GM12873 (cell line): ENCODE measurements at regions not wholly inside any gene's neighbourhood (a gene's known extent, or its start where the extent isn't known, plus 50 kb on each side); places are given as distances from the start of the nearest gene placed in this dataset.

Experiments
- TF ChIP-seq, protein P1 (sequence below): IDR thresholded peaks from 2 replicates; pipeline ENCODE4 v1.5.1; 2012; ENCODE audit warnings: low read depth, mild to moderate bottlenecking, moderate library complexity, low read length, control low read depth; ENCODE audit not compliant: insufficient read depth; ENCODE audit errors: missing control alignments

DNA sequence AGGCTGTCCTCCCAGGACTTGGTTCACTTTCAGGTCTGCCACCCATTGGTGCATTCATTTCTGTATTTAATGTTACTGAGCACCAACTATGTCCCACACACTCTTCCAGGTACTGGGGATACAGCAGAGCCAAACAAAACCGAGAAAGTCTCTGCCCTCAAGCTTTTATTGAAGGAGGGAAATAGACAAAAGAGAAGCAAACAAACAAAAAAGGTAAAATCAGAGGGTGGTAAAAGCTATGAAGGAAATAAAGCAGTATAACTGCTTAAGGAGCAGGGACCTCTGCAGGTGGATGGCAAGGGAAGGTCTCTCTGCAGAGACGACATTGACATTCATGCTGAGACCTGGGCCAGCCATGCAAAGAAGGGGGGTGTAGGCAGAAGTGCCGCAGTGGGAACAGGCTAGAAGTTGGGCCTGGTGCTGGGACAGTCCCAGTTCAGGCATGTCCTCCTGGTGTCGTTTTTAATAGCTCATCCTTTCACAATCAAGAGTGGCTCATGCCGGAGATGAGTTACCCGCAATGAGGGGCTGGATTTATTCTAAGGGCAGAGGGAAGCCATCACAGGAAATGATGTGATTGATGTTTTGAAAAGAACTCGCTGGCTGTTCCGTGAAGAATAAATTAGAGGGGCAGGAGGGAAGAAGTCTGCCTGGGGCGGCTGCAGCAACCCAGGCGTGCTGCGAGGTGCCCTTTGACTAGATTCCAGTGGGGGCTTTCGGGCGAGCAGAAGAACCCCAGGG lies 72.8 kb downstream of the IRF2BPL start:
- TF ChIP-seq, protein P1, sequence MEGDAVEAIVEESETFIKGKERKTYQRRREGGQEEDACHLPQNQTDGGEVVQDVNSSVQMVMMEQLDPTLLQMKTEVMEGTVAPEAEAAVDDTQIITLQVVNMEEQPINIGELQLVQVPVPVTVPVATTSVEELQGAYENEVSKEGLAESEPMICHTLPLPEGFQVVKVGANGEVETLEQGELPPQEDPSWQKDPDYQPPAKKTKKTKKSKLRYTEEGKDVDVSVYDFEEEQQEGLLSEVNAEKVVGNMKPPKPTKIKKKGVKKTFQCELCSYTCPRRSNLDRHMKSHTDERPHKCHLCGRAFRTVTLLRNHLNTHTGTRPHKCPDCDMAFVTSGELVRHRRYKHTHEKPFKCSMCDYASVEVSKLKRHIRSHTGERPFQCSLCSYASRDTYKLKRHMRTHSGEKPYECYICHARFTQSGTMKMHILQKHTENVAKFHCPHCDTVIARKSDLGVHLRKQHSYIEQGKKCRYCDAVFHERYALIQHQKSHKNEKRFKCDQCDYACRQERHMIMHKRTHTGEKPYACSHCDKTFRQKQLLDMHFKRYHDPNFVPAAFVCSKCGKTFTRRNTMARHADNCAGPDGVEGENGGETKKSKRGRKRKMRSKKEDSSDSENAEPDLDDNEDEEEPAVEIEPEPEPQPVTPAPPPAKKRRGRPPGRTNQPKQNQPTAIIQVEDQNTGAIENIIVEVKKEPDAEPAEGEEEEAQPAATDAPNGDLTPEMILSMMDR, result no peak

DNA sequence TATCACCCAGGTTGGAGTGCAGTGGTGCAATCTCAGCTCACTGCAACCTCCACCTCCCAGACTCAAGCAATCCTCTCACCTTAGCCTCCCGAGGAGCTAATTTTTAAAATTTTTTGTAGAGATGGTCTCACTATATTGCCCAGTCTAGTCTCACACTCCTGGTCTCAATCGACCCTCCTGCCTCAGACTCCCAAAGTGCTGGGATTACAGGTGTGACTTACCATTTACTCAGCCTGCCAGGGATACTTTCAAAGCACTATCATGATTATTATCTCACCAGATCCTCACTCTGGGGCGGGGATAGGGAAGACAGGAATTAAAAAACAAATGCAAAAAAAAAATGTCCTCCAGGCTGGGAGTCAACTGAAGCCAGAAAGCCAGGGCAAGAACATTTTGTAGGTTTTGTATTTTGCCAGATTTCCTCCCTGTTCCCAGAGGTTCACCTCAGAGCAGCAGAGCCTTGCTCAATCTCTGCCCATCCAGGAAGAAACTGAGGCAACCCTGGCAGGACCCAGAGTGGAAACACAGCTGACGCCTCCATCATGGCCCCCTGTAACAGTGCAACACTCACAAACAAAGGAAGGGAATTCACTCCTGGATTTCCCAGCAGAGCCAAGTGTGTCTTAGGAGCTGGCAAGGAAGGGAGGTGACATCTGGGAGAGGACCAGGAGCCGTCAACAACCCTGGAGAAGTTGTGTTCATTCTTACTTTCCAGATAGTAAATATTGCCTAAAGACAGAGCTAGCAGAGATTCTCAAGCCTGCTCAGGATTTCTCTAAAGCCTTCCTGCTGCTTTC lies 73.9 kb downstream of the IRF2BPL start:
- TF ChIP-seq, protein P1, result no peak

DNA sequence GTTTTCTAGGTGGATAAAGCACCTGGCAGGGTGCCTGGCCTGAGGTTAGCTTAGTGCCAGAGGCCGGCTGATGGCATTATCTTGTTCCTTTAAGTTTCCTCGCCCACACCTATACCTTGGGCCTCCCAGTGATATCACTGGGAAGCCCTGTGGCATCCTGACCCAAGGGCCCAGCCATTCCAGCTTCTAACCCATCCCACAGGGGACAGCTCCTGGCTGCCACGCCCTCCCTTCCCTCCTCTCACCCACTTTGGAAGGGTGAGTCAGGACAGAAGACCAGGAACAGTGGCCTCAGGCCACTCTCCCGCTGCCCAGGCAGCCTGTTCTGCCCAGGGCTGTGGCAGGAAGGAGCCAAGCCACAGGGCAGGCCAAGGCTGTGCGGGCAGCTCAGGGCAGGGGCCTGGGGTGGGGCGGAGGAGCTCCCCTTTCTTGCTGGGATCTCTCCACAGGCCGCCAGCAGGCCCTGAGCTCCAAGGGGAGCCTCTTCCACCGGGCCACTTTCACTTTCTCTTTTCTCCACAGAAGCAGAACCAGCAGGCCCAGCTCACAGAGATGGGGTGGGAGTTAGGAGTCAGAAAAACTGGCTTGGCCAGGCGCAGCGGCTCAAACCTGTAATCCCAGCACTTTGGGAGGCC lies 75.1 kb downstream of the IRF2BPL start:
- TF ChIP-seq, protein P1, result no peak

DNA sequence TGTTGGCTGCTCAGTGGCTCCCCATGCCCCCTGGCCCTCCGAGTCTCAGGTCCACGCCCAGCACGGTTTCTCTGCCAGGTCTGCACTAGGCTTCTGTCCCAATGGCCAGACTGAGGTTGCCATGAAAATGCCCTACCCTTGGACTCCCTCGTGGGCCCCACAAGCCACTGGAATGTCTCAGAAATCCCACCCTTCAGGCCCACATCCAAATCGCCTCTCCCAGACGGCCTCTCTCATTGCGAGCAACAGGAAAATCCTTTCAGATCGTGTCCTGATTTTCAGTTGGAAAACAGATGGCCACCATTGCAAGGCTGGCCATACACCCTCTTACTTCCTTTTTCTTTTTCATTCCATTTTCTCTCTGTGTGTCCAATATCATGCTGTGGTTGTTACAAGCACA lies 77.3 kb downstream of the IRF2BPL start:
- TF ChIP-seq, protein P1, result no peak

DNA sequence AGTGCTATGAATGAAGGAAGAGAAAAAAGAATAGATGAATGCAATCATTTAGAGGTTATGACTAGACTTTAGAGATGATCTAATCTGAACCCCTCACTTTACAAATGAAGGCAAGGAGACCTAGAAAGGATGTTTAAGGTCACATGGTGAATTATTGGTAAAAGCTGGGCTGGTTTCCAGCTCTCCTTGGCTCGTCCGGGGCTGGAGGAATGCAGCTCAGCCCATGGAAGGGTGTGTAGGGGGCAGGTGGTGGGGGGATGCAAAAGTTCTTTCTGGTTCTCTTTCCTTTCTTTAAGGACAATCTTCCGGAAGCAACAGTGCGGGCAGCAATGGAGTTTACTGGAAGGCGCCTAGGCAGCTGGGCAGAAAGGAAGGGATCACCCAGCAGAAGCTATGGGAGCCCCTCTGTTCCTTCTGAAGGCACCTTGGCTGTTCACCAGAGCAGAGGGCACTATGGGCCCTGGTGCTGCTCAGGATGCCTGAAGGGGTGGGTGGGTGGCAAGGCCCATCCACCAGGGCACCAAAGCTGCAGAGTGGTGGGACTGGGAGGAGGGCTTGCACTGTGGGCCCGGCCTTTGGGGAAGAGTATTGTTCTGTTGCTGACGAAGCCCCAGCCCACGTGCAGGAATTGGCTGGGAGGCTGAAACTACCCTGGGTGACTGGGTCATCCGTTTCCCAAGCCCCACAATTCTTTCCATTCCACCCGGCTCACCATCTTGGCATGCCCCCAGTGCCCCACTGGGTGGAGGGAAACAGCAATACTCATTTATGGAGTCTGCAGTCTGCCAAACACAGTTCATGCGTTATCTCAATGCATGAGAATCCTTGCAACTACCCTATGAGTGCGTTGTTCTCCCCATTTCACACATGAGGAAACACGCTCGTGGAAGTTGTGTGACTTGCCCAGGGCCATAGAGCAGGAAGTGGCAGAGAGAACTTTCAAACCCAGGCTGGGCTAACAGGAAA lies 78.2 kb downstream of the IRF2BPL start:
- TF ChIP-seq, protein P1, result no peak

DNA sequence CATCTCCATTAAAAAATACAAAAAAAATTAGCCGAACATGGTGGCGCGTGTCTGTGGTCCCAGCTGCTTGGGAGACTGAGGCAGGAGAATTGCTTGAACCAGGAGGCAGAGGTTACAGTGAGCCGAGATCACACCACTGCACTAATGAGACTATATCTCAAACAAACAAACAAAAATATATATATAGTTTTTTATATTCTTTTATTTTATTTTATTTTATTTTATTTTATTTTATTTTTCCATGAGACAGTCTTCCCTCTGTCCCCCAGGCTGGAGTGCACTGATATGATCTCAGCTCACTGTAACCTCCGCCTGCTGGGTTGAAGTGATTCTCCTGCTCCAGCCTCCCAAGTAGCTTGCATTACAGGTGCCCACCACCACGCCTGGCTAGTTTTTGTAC lies 79.5 kb downstream of the IRF2BPL start:
- TF ChIP-seq, protein P1, result no peak
